ENCODE measurements at regions not wholly inside any gene's neighbourhood (a gene's known extent, or its start where the extent isn't known, plus 50 kb on each side); places are given as distances from the start of the nearest gene placed in this dataset.

DNA sequence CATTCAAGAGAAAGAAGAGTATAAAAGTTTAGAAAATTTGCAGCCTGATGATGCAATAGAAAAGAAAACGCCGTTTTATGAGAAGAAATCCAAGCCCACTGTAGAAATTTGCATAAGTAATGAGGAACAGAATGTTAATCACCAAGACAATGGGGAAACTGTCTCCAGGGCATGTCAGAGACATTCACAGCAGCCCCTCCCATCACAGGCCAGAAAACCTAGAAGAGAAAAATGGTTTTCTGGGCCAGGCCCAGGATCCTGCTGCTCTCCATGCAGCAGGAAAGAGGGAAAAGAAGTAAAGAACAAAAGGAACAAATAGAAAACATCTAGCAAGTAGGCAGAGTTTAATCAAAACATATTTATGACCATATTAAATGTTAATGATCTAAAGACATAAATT lies 119.0 kb downstream of the ANKRD50 start:
- DNase-seq, result no peak

DNA sequence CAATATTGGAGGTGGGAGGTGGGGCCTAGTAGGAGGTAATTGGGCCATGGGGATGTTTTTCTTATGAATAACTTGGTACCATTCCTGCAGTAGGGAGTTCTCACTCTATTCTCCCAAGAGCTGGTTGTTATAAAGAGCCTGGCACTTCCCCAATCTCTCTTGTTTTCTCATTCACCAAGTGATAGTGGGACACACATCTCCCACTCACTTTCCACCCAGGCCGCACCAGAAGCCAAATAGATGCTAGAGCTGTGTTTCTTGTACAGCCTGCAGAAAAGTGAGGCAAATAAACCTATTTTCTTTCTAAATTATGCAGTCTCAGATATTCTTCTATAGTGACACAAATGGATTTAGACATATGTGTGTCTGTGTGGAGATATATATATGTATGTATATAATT lies 117.6 kb downstream of the ANKRD50 start:
- DNase-seq, result no peak

DNA sequence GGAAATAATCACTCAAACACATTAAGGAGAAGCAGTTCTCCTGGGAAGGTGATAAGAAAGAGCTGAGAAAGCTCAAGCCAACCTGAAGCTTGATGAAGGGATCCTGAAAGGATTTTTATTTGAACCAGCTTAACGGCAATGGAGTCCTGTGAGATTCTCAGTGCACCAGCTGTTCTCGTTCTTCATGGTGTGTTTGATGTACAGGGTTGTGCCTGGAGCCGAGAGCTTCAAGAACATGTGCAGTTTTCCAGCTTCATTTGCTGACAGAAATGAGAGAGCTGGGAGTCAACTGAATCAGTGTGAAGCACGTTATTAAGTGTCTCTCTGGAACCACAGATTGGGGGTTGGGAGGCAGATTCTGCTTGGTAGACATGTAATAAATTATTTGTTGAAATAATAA lies 115.7 kb downstream of the ANKRD50 start:
- no peak for DNase-seq

DNA sequence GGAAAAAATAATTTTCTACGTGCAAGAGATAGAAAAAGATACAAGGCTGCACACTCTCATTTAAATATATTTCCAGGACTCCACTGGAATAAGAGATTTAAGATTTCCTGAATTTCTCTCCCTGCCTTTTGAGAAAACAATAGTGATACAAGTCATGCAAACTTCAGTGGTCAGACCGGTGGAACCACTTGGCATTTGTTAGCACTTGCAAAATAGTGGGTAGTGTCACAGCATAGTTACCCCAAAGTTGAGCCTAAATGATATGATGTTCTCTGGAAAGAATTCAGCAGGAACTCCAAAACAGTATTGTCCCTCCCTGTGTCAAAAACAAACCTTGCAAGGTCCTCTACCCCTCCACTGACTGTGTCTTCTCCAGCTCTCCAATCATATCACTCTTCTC lies 102.3 kb downstream of the ANKRD50 start:
- DNase-seq, result no peak
